Vagina (tissue), 2 donors: ENCODE measurements at regions not wholly inside any gene's neighbourhood (a gene's known extent, or its start where the extent isn't known, plus 50 kb on each side); places are given as distances from the start of the nearest gene placed in this dataset.

Experiments
- DNase-seq, 2 donors: peaks; one replicate each; pipeline ENCODE4 v3.0.0-alpha.2; 2017; ENCODE audit errors: extremely low spot score in 2 of 2
- H3K27ac ChIP-seq: fragments of 200-600 bp; sonication (generic); one replicate; pipeline ENCODE4 v1.5.1; 2019
- H3K27me3 ChIP-seq: fragments of 200-600 bp; sonication (generic); one replicate; pipeline ENCODE4 v1.5.1; 2019
- H3K36me3 ChIP-seq, 2 donors: fragments of 200-600 bp; sonication (generic); one replicate each; pipeline ENCODE4 v1.5.1; 2017 to 2019
- H3K4me1 ChIP-seq: fragments of 200-600 bp; sonication (generic); one replicate; pipeline ENCODE4 v1.5.1; 2019
- H3K4me3 ChIP-seq, 2 donors: fragments of 200-600 bp; sonication (generic); 1 replicate in 1 of 2; 2 replicates in 1 of 2; pipeline ENCODE4 v1.5.1; 2016 to 2019
- H3K9me3 ChIP-seq: fragments of 200-600 bp; sonication (generic); one replicate; pipeline ENCODE4 v1.5.1; 2019
- CTCF ChIP-seq, 3 experiments: fragments of 450-650 bp in 2 of 3; fragments of 200-600 bp in 1 of 3; sonication (generic) in 1 of 3; IDR thresholded peaks; one replicate each; pipeline ENCODE4 v1.5.1; 2017 to 2019; ENCODE audit warnings: antibody characterized with exemption in 3 of 3, mild to moderate bottlenecking in 2 of 3, moderate library complexity in 2 of 3
- POLR2A ChIP-seq, 2 donors: fragments of 450-650 bp; IDR thresholded peaks; one replicate each; pipeline ENCODE4 v1.6.1; 2017; ENCODE audit warnings: antibody characterized with exemption in 2 of 2, mild to moderate bottlenecking in 2 of 2, moderate library complexity in 2 of 2
- POLR2AphosphoS5 ChIP-seq, 2 donors: sonication (generic); formaldehyde crosslinking; IDR thresholded peaks; one replicate each; pipeline ENCODE4 v1.9.0; 2017; ENCODE audit warnings: antibody characterized with exemption in 2 of 2, mild to moderate bottlenecking in 2 of 2, low read depth in 1 of 2; ENCODE audit not compliant: insufficient read depth in 1 of 2
- intact Hi-C: fragments of 100-400 bp; cut with DNase I; formaldehyde crosslinking; loops from one replicate; pipeline ENCODE4 v1.15.1; 2023

GRCh38 chr3:83523470-83524073 is 1435.2 kb upstream of the CADM2 start:
- no peak for DNase-seq
- Histone ChIP-seq H3K36me3 (no peaks in the 10 kb centered on the region), H3K27me3 (no peaks in the 10 kb centered on the region), H3K27ac (no peak overlapping the region), H3K4me3 (no peak overlapping the region), H3K4me1 (no peaks in the 10 kb centered on the region), H3K9me3 (no peaks in the 10 kb centered on the region)
- intact Hi-C loops, result no loop called here
- TF ChIP-seq POLR2AphosphoS5 (IDR thresholded peaks at IDR 0.05; ENCODE audit: insufficient read depth in 1 of 2, low read depth in 1 of 2) (no peak), CTCF (IDR thresholded peaks at IDR 0.05) (no peak), POLR2A (IDR thresholded peaks at IDR 0.05) (no peak)

- Histone ChIP-seq H3K27ac (no peak overlapping the region), H3K36me3 (no peaks in the 10 kb centered on the region), H3K9me3 (no peaks in the 10 kb centered on the region), H3K4me3 (no peak overlapping the region), H3K27me3 (no peaks in the 10 kb centered on the region), H3K4me1 (no peaks in the 10 kb centered on the region)
- no peak for DNase-seq
- TF ChIP-seq CTCF (IDR thresholded peaks at IDR 0.05) (no peak), POLR2A (IDR thresholded peaks at IDR 0.05) (no peak), POLR2AphosphoS5 (IDR thresholded peaks at IDR 0.05; ENCODE audit: insufficient read depth in 1 of 2, low read depth in 1 of 2) (no peak)
- intact Hi-C loops, result no loop called here
Observed at GRCh38 chr3:83524901-83525300, 1433.9 kb upstream of the CADM2 start.

GRCh38 chr3:83559082-83559481 is 1399.7 kb upstream of the CADM2 start:
- no peaks in the 10 kb centered on the region for H3K36me3 ChIP-seq
- intact Hi-C loops, result no loop called here
- no peaks in the 10 kb centered on the region for H3K9me3 ChIP-seq
- TF ChIP-seq CTCF (IDR thresholded peaks at IDR 0.05) (no peak), POLR2A (IDR thresholded peaks at IDR 0.05) (no peak), POLR2AphosphoS5 (IDR thresholded peaks at IDR 0.05; ENCODE audit: insufficient read depth in 1 of 2, low read depth in 1 of 2) (no peak)
- H3K4me3 ChIP-seq, result no peak overlapping the region
- H3K4me1 ChIP-seq, result no peaks in the 10 kb centered on the region
- no peaks in the 10 kb centered on the region for H3K27me3 ChIP-seq
- no peak for DNase-seq
- H3K27ac ChIP-seq, result no peak overlapping the region

GRCh38 chr3:83567935-83568334 is 1390.9 kb upstream of the CADM2 start:
- H3K27me3 ChIP-seq, result no peaks in the 10 kb centered on the region
- no peaks in the 10 kb centered on the region for H3K9me3 ChIP-seq
- no peaks in the 10 kb centered on the region for H3K36me3 ChIP-seq
- H3K4me3 ChIP-seq, result no peak overlapping the region
- intact Hi-C loops, result no loop called here
- DNase-seq, result no peak
- no peak for TF ChIP-seq POLR2AphosphoS5 (IDR thresholded peaks at IDR 0.05; ENCODE audit: insufficient read depth in 1 of 2, low read depth in 1 of 2)
- TF ChIP-seq POLR2A (IDR thresholded peaks at IDR 0.05), result no peak
- no peak for TF ChIP-seq CTCF (IDR thresholded peaks at IDR 0.05)
- no peaks in the 10 kb centered on the region for H3K4me1 ChIP-seq
- H3K27ac ChIP-seq, result no peak overlapping the region

GRCh38 chr3:83581546-83581945 is 1377.2 kb upstream of the CADM2 start:
- no peaks in the 10 kb centered on the region for H3K4me1 ChIP-seq

More at GRCh38 chr3:83581546-83581945, 1377.2 kb upstream of the CADM2 start:
- DNase-seq, result no peak
- H3K4me3 ChIP-seq, result no peak overlapping the region
- H3K9me3 ChIP-seq, result no peaks in the 10 kb centered on the region
- TF ChIP-seq POLR2AphosphoS5 (IDR thresholded peaks at IDR 0.05; ENCODE audit: insufficient read depth in 1 of 2, low read depth in 1 of 2) (no peak), POLR2A (IDR thresholded peaks at IDR 0.05) (no peak), CTCF (IDR thresholded peaks at IDR 0.05) (no peak)
- intact Hi-C loops, result no loop called here
- H3K27me3 ChIP-seq, result no peaks in the 10 kb centered on the region
- no peaks in the 10 kb centered on the region for H3K36me3 ChIP-seq
- no peak overlapping the region for H3K27ac ChIP-seq
